HT1080 (cell line): ENCODE measurements at regions not wholly inside any gene's neighbourhood (a gene's known extent, or its start where the extent isn't known, plus 50 kb on each side); places are given as distances from the start of the nearest gene placed in this dataset.
A peak's percentile ranks its signal among the peaks of the same experiment; 100 is the strongest.
"Not testable (repeated sequence)": the region's sequence is repeated elsewhere in the genome, so short reads cannot be mapped to it uniquely, and the experiment has no call there.

Experiments used
- DNase-seq: peaks from one replicate; pipeline ENCODE4 v3.0.0-alpha.2; 2015; ENCODE audit warnings: low read depth

DNA sequence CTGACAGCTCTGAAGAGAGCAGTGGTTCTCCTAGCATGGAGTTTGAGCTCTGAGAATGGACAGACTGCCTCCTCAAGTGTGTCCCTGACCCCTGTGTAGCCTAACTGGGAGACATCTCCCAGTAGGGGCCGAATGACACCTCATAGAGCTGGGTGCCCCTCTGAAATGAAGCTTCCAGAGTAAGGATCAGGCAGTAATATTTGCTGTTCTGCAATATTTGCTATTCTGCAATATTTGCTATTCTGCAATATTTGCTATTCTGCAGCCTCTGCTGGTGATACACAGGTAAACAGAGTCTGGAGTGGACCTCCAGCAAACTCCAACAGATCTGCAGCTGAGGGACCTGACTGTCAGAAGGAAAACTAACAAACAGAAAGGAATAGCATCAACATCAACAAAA is 105.5 kb downstream of the BUD13 start:
- DNase-seq: not testable (repeated sequence)

DNA sequence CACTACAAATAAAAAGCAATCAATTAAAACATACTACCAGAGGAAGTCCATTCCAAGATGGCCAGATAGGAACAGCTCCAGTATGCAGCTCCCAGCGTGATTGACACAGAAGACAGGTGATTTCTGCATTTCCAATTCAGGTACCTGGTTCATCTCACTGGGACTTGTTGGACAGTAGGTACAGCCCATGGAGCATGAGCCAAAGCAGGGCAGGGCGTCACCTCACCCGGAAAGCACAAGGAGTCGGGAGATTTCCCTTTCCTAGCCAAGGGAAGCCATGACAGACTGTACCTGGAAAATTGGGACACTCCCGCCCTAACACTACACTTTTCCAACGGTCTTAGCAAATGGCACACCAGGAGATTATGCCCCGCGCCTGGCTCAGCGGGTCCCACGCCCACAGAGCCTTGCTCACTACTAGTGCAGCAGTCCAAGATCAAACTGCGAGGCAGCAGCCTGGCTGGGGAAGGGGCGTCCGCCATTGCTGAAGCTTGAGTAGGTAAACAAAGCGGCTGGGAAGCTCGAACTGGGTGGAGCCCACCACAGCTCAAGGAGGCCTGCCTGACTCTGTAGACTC is 106.0 kb downstream of the BUD13 start:
- DNase-seq: not testable (repeated sequence)

DNA sequence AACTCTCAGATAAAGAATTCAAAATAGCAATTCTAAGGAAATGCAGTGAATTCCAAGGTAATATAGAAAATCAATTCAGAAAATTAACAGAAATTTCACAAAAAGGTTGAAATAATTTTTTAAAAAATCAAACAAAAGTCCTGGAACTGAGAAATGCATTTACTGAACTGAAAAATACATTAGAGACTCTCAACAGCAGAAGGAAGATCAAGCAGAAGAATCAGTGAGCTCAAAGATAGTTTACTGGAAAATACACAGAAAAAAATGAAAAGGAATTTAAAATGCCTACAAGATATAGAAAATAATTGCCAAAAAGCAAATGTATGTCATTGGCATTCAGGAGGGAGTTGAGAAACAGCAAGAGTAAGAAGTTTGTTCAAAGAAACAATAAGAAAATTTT is 107.3 kb downstream of the BUD13 start:
- no peak for DNase-seq

DNA sequence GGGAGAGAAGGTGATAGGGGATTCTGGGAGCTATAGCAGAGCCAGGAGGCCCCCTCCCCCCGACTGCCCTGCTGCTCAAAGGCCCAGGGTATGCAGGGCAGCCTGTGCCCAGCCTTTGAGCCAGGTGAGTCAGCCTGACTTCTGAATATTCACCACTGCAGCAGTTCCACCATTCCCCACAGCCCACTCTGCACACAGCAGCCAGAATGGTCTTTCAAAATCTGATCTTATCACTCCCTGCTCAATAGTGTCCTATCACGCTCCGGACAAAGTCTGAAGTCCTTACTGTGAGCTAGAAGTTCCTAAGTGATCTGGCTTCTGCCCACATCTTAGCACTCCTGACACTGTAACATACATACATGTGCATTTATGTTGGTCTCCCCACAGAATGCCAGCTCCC is 111.7 kb downstream of the BUD13 start:
- no peak for DNase-seq

DNA sequence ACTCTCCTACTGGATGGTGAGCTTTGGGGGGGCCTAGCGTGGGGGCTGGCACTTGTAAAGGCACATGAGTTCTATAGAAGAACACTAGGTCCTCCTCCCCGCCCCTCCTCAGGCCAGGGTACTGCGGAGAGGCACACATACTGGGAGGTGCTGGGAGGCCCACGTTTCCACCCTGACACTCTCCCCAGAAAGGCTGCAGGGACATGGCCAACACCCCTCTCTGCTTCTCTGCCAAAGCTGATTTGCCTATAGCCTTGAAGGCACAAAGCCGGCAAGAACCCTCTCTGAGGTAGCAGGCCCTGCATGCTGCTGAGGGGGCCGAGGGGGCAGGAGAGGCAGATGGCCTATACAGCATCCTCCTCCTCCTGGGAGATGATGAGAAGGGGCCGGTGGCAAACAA is 112.8 kb downstream of the BUD13 start:
- DNase-seq: no peak

DNA sequence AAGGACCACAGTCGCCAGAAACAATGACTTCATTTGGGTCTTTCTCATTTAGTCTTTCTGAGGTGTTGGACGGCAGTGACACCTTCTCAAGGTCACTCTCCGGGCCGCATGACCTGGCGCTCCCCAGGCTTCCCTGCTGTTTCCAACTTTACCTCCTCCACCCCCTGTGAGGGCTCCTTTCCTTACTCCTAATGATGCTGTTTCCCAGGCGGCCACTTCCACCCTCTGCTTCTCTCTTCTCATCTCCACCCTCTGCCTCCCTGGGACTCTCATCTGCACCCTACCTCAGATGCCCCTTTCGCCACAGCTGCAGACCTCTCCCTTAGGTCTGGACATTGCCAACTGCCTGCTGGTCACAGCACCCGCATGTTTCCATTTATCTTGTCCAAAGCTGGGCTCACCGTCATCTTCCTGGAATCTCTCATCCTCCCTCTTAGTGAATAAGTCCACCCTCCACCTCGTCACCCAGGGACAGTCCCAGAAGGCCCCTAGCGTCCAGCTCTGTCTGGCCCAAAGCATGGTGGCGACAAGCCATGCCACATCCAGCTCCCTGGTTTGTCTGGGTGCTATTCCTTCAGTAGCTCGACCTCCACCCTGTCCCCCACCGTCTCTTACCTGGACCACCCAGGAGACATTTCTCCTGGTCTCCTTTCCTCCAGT is 113.8 kb downstream of the BUD13 start:
- no peak for DNase-seq

DNA sequence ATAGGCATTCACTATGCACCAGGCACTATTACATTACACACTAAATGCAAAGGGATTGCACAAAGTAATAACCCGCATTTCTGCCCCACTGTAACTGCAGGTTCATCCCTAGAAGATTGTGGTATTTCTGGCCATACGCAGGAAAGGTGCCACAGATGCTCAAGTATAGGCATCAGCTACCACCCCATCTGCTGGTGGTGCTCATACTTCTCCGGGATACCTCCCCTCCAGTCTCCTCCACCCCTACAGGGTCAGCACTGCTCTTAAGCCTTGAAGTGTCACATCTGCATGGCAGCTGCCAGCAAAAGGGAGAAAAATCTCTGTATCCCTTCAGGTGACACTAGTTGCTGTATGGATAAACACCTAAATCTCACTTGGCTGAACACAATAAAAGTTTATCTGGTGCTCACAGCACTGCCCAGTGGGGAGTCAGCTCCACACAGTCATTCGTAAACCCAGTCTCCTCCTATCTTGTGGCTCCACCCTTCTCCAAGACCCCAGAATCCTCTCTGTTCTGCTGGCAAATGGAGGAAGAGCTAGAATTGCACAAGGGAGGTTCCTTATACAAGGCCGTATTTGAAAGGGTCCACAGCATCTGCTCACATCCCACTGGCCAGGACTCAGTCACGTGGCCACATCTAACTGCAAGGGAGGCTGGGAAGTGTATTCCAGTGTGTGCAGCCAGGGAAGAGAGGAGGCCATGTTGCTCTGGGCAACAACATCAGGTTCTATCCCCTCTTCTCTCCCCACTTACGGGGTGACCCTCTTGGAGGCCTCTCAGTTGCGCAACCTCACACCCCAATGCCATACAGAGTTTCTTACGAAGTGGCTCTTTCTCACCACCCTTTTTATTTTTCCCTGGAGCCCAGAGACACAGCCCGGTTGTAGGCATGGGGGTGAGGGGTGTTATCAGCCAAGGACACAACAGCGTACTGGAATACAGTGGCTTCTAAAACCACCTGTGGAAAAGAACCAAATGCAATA is 114.7 kb downstream of the BUD13 start:
- peak; percentile 92 for DNase-seq

DNA sequence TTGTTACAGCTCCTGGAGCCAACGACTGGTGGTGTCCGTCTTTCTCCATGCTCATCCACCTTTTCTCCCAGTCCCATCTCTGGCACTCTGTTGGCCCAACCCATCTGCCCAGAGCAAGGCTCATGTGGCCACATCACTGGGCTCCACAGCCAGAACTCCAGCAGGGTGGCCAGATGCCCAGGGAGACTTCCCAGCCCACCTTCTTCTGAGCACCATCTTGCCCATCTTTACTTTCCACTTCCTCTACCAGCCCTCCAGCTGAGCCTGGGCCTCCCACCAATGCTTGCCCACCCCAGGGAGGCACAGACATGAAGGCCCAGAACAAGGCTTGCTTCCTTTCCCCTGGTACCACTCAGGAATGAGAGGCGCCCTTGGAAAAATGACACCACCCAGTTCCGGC is 116.8 kb downstream of the BUD13 start:
- no peak for DNase-seq

DNA sequence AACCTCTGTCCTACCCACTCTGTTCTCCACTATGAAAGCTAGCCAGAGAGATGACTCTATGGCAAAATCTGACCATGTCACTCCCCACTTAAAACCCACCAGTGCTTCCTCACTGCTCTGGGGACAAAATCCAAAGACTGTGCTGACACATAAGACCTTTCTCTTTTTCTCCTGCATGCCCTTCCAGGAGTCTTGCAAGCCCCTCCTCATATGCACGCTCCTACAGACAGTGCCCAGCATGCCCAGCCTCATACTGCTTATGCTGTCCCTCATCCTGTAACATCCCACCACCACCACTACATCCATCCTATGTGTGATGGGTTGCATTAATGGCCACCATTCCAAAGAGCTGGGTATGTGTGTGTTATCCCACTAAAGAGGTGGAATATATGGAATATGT is 118.3 kb downstream of the BUD13 start:
- no peak for DNase-seq

DNA sequence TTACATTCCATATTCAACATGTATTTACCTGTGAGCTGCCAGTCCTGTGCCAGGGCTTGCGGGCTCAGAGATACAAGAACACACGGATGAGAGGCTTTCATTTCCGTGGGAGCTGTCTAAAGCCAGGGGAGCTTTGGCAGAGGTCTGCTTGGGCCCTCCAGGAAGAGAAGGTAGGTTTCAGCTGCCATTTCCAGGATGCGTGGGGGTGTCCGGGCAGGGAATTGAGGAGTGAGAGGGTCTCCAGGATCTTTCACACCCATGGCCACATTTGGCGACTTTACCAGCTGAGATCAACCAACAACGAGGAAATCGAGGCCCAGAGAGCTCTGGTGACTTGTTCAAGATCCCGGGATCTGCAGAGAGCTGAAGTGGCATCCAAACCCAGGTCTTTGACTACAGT is 119.6 kb downstream of the BUD13 start:
- DNase-seq: no peak

DNA sequence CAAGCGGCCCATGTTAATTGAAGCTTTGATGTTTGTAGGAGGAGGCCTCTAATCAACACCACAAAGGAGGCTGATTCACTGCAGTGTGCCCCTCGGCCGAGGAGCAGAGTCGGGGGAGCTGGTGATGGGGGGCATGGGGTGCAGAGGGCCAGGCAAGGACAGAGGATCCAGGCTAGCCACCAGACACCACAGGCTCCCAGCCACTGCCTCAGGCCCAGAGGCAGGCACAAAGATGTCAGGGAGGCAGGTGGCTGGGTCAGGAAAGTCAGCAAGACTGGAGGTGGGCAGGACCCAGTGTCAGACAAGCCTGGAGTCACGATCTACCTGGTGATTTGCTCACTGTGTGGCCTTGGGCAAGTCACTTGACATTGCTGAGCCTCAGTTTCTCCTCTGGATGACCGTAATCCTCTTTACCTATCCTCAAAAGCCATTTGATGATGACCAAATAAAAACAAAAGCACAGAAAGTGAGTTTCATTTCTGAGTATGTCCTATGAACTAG is 121.0 kb downstream of the BUD13 start:
- DNase-seq: no peak

DNA sequence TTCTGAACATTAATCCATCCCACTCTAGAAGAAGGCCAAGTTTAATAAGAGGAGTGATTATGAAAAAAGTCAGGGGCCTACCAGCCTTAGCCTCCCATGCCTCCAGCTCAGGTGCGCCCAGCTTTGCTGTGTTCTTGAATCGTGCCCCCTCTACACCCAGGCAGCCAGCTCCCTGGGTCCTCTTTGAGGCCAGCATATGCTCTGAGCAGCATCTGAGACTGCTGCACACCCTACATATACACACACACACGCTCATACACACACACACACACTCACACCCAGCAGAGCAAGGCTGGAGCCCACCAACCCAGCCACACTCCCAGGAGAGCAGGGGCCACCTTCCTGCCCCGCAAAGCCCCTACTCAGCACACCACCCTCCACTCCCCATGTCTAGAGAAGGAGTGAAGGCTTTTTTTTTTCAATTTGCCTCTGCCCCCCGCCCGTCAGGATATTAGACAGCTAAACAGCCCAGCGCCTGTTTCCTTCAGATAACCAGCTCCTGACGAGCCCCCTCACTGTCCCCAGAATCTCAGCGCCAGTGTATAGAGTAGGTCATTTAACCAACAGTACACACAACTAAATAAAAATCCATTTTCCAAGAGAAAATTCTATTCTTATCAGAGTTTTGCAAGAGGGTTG is 121.6 kb downstream of the BUD13 start:
- no peak for DNase-seq

DNA sequence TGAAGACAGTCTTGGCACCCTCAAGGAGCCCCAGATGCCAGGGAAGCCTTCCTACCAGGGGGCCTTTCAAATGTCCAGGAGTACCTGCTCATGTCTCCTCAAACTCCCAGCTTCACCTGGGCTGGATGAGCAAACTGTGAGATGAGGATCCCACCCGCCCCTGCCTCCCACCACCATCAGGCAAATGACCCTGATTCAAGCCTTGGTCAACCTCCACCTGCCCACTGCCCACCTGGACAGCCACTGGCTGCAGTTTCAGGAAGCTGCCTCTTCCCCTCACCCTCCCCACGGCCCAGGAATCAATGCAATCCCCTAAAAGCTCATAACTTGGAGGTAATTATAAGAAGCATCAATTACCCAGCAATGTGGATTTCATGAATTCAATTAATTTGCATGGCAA is 122.7 kb downstream of the BUD13 start:
- no peak for DNase-seq

DNA sequence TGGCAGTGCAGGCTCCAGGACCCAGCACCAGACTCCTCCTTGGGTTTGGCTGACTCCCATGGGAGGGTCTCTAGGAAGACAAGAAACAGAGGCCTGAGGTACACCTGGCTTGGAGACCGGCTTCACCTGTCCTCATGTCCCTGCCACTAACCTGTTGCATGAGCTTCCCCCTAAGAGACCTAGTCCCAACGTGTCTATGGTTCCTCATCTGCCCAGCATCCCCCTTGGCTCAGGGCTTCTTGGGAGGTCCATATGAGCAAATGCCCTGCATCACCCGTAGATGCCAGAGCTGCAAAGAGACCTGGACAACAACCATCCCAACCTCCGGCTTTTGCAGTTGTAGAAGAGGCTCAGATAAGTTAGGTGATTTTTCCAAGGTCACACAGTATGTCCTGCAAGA is 123.5 kb downstream of the BUD13 start:
- no peak for DNase-seq

DNA sequence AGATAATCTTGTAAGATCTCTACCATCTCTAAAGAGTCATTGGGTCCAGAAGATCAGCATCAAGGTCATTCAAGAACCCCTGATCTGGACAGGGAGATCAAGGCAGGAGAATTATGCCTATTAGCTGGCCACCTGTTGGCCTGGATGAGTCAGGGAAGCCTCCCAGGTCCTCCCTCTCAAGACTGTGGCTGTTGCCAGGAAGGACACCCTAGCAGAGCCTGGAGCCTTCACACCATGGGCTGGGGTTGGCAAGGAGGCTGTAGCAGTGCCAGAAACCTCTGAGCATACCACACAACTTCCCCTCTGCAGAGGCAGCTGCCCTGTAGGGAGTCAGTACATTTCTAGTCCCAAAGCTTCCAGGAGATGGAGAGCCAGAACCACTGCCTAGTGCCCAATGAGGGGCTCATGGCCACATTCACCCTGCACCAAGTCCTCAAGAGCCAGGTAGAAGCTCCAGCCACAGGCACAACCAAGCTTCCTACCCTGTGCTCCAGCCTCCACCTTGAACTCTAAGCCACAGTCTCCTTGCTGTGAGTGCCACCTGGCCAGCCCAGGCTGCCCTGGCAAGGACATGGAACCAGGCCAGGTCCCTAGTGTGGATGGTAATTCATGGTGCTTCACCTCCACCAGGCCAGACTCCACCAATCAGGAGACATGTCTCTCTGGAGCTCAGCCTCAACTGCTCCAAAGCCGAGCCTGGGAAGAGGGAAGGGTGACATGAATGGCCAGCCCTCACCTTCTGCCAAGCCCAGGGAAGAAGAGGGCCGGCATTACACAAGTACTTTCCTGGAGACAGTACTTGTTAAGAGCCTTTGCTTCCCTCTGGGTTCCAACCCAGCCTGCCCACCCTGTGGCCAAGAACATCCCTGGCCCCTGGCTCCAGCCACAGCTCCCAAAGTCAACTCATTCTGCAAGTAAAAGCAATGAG is 124.3 kb downstream of the BUD13 start:
- peak; percentile 9 for DNase-seq

DNA sequence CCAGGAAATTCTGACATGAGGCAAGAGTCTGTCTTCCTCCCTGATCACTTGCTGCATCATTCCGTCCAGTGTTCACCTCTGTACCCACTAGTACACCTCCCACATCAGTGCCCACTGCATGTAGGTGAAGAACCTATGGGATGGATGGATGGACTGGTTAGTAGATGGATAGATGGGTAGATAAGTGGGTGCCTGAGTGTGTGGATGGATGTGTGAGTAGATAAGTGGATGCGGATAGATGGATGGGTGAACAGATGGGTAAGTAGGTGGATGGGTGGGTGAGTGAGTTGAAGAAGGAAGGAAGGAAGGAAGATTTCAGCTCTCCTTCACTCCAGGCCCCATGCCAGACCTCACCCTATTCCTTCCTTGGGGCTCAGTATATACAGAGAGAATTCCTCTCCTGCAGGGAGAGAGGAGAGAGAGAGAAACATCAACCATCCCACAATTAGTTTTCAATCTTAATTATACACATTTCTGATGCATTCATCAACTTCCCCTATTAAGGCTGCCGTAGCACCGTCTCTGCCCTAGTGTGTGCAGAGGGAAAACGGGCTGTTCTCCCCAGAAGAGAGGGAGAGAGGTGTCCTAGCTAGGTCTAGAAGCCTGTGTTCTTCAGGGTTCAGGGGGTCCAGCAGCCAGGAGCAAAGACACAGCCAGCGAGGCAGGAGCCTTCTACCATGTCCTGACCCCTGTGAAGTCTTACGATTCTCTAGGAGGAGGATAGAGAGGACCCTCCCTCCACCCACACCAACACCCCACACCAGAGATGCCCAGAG is 125.3 kb downstream of the BUD13 start:
- DNase-seq: no peak

DNA sequence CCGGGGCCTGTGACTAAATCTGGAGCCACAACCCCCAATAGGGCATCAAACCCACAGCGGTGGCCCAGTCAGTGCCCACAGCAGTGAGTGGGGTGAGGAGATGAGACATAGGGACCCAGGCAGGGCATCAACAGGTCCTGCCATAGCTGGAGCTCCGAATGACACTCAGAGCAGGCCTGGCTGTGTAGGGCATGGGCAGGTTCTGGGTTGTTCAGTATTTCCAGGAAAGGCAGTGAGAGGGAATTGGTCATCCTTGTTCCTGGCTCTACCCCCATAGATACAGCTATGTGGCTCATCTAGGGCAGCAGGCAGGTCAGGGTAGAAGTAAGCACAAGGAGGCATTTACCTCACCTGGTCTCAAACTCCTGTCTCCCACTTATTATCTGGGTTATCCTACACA is 126.6 kb downstream of the BUD13 start:
- no peak for DNase-seq

DNA sequence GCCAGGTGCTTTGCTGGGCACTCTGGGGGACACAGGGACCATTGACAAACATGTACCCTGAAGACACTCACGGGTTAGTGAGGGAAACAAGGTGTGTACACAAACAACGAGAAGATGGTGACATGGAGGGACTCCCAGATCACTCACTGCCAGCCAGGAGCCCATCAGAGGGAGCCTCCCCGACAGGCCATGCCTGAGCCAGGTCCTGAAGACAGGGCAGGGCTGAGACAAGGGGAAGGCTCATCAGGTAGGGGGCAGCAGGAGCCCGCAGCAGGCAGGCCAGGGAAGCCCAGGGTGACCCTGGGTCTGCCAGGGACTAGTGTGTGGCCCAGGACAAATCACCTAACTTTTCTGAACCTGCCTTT is 127.9 kb downstream of the BUD13 start:
- no peak for DNase-seq

DNA sequence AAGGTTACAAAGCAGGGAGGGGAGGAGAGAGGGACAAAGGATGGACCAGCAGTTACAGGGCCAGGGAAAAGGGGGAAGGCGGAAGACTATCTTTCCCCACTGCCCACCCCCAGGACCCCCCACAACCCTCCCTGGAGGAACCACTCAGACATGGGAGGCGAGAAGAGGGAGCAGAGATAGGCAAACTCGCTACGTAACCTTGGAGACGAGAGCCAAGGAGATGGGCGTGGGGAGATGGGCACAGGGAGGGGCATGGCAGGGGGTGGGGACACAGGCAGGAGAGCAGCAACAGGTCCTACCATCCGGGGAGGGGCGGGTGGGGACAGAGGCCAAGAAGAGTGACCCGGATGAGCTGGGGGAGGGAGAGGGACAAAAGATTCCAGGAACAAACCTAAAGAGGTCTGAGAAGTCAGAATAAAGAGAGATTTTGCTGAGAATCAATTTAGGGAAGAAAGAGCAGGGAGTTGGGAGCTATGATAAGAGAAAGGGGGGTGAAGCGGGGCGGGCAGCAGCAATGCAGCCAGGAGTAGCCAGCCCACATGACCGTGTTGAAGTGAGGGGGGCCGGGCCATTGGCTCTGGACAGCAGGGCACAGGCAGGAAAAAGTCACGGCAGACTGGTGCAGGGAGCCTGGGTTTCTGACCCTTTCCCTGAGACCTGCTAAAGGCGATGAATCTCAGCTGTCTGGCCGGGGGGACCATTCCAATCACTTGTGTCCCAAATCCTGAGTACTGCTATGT is 128.4 kb downstream of the BUD13 start:
- DNase-seq: no peak
